Right renal pelvis (tissue), 4 donors: ENCODE measurements at regions not wholly inside any gene's neighbourhood (a gene's known extent, or its start where the extent isn't known, plus 50 kb on each side); places are given as distances from the start of the nearest gene placed in this dataset.

Experiments used
- DNase-seq, 4 donors: peaks; one replicate each; pipeline ENCODE4 v3.0.0-alpha.2; 2013; ENCODE audit warnings: low read depth in 4 of 4, low spot score in 3 of 4, missing footprints in 1 of 4

GRCh38 chr3:188940573-188940932 is 231.2 kb upstream of the TPRG1 start:
- no peak for DNase-seq

GRCh38 chr3:188941103-188941502 is 230.7 kb upstream of the TPRG1 start:
- DNase-seq: no peak

DNA sequence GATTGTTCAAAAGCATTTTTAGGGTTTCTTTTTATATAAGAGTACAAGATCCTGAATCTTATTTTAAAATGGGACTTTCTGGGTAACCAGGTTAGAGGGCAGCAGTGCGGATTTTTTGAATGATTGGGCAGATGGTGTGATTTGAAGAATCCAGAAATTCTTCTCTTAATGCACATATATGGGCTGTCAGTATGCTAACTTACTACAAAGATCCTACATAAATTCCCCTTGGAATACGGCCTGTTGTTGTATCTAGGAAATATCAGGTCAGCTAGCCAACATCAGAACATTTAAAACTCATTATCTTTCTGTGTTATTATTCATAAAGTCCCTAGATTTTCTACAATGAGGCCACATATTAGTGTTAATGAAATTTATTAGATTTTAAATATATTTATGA is 229.6 kb upstream of the TPRG1 start:
- no peak for DNase-seq

DNA sequence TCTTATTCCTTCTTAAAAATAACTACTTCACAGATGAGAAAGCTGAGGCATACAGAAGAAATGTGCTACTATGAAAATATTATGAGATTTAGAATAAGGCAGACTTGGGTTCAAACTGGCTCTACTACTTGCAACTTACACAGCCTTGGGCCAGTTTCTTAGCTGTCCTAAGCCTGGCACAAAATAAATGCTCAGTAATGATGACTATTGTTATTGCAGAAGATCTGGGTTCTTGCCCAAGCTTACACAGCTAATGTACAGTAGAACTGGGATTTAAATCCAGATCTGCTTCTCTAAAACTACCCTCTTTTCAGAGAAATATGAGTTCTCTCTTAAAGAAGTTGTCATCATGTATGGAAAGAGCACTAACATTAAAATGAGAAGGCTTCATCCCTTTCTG is 228.2 kb upstream of the TPRG1 start:
- no peak for DNase-seq

DNA sequence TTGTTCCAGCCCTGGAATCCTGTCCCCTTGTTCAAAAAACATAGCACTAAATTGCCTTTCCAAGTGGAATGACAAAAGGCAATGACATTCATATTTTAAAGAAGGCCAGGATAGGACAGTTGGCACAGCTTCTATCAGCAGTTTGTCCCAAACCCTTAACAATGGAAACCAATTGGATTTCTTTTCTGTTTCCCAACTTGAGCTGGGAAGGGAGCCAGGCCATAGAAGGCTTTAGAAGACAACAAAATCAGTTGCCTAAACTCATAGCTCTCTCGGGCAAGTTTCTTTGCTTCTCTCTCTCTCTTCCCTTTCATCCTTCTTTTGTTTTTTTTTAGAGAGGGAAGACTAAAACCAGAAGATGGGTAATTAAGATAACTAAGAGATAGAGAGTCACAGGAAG is 227.7 kb upstream of the TPRG1 start:
- DNase-seq: no peak

DNA sequence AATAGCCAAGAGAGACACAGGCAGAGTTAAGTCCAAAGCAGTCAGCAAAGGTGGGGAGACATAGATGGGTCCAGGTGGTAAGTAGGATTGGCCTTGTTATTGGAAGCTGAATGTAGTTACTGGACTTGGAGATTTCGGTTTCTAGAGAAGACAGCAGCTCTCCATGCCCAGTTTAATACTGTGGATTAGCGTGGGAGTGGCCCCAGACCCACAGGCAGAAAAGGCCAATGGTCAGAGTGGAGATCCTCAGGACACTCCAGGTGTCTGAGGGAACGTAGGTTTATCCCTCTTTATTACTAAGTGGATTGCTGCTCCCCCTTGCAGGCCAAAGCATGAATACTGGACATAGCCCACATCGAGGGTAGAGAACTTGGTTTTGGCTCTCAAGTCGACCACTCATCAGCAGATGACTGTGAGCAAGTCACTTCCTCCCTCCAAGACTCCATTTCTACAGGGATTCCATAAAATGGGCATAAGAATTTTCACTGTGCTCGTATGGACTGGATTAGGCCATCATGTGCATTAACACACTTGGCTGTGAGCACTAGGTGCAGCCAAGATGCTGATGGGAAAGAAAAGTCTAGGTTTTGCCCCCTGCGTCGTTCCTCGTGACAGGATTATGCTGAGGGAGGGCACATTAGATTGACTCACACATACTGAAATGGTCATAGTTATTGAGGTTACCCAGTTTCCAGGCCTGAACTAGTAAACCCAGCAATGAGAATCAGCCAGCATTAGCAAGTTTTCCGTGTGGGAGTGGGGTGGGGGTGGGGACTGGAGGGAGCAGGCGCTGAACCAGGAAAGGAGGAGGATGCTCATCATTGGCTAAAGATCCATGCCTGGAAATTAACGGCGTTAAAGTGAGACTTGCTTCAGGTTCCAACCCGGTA is 225.2 kb upstream of the TPRG1 start:
- no peak for DNase-seq

GRCh38 chr3:188947401-188948280 is 224.1 kb upstream of the TPRG1 start:
- DNase-seq: peak; percentile 90 to 96 (median 93)

- DNase-seq: no peak
Measured at GRCh38 chr3:188948281-188948996, 223.3 kb upstream of the TPRG1 start.

- no peak for DNase-seq
Measured at GRCh38 chr3:188948997-188949389, 222.8 kb upstream of the TPRG1 start.

- DNase-seq: no peak
Measured at GRCh38 chr3:188949456-188949855, 222.3 kb upstream of the TPRG1 start.

DNA sequence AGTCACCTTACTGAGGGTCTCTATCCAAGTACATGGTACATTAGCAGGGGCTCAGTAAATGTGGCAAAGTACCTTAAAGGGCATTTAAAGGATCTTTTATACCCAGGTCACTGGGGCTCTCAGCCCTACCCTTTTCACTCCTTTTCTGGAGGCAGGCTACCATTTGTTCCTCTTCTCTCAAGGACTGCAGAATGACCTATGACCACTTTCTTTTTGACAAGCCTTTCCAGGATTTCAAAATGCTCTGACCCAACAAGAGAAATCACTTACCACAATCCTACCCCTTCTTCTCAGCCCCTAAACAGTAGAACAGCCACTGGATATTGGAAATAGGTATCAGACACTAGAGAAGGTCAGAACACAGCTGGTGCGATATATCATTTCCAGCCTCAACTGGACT is 221.8 kb upstream of the TPRG1 start:
- no peak for DNase-seq

DNA sequence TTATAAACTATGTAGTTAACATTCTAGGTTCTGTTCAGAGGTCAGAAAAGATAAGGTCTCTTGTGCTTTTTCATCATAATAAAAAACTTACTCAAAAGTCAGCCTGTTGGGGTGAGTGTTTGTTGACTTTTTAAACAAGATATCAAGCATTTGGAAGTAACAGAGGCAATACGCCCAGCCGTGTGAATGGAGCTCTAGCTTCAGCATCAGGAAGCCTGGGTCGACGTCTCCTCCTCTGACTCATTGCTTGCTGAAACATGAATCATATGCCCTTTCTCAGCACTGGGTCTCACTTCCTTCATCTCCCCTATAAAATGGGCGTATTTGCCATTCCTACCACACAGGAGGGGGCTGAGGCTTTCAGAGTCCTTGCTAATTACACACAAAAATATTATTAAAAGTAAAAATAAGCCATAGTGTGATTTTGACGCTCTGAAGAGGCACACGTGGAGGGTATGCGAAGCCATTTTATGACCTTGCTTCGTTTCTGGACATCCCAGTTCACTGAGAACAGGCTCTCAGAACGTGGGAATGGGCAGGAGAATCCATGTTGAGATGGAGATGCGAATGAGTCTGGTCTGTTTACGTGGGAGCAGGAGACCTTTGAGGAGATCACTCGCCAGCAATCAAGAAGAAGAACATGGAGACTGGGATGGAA is 220.8 kb upstream of the TPRG1 start:
- no peak for DNase-seq

GRCh38 chr3:188951734-188952133 is 220.0 kb upstream of the TPRG1 start:
- DNase-seq: no peak

DNA sequence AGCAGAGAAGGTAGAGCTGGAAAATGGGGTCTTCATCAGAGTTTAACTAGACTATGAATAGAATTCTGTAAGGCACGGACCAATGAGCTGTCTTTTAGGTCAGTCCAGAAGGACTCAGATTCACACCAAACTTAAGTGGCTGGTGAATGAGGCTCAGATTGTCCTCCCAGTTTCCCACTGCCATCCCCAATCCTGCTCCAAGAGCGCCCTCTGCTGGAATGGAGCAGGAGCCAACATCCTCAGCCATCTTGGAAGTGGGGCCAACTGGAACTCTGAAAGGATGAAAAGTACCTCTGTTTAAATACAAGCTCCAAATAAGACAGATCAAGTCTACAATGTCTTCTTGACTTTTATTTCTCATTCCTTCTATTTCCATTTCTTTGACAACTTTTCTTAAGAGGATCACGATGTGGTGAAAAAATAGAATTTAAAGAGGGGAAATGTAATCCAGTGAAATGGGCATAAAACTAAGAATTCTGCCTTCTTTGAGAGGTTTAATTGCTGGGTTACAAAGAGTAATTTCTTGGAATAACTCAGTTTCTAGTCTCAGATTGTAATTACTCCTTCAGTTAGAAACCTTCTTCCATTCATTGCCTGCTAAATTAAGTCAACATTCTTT is 217.1 kb upstream of the TPRG1 start:
- DNase-seq: peak; percentile 77 to 87 (median 84)

DNA sequence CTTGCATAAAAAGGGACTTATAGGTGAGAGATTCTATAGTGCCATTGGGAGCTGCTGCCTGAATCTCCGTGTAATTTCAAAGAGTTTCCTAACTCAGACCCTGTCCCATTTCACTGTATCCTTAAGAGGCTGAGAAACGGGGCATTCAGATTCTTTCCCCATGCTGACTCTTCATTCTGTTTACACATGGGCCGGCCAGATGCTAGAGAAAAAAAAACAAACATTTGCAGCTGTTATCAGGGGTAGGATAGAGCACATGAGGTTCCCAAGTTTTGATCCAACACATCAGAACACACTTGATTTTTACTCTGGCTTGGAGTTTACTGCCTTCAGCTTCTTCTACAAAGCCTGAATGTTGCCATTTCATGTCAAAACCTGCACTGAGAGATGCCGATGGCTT is 215.9 kb upstream of the TPRG1 start:
- DNase-seq: no peak

- peak in 2 of 4 donors; percentile 44 to 58 for DNase-seq
Measured at GRCh38 chr3:188956839-188957489, 214.8 kb upstream of the TPRG1 start.

DNA sequence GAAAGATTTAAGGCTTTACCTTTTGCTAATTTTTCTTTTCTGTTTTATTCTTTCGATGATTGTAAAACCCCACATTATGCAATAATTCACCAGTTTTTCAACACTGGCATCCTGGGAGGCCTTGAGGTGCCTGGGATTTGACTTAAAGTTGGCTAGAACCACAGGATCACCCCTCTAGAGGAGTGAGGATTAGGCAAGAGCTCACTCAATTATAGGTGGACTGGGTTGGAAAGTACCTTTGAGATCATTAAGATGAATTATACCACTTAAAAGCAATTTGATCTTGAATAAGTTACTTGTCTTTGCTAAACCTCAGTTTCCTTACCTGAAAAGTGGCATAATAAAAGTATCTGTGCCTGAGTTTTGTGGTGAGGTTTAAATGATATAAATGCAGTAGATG is 212.8 kb upstream of the TPRG1 start:
- DNase-seq: no peak

GRCh38 chr3:188962253-188963247 is 209.2 kb upstream of the TPRG1 start:
- no peak for DNase-seq
